ENCODE measurements at regions not wholly inside any gene's neighbourhood (a gene's known extent, or its start where the extent isn't known, plus 50 kb on each side); places are given as distances from the start of the nearest gene placed in this dataset.

- WGBS, 2 donors, result 31 to 40% methylated on average over 3 of the region's 3 CpGs
- H3K4me1 ChIP-seq, result no peaks in the 10 kb centered on the region
- intact Hi-C loops (cut with DNase I), result no loop called here
- no peak overlapping the region for H3K27ac ChIP-seq
- no peak overlapping the region for H3K4me3 ChIP-seq
- no peak for TF ChIP-seq POLR2A (IDR thresholded peaks at IDR 0.05)
- H3K27me3 ChIP-seq, result no peaks in the 10 kb centered on the region
- H3K9me3 ChIP-seq, result no peaks in the 10 kb centered on the region
- no peaks in the 10 kb centered on the region for H3K36me3 ChIP-seq
- no peak for DNase-seq
Measured at GRCh38 chr1:87575528-87575927, 246.8 kb downstream of the LMO4 start.

- TF ChIP-seq CTCF (IDR thresholded peaks at IDR 0.05) (no peak), POLR2A (IDR thresholded peaks at IDR 0.05) (no peak)
- intact Hi-C loops (cut with DNase I), result no loop called here
- no peaks in the 10 kb centered on the region for H3K27me3 ChIP-seq
- H3K4me3 ChIP-seq, result no peak overlapping the region
- WGBS, 2 donors, result 31 to 50% methylated on average over 2 of the region's 3 CpGs
- no peaks in the 10 kb centered on the region for H3K9me3 ChIP-seq
- no peak for DNase-seq
- no peaks in the 10 kb centered on the region for H3K36me3 ChIP-seq
- no peak overlapping the region for H3K27ac ChIP-seq
- no peaks in the 10 kb centered on the region for H3K4me1 ChIP-seq
Measured at GRCh38 chr1:87578464-87578863, 249.8 kb downstream of the LMO4 start.

GRCh38 chr1:87583459-87583858 is 254.8 kb downstream of the LMO4 start:
- Histone ChIP-seq H3K27ac (no peak overlapping the region), H3K27me3 (no peaks in the 10 kb centered on the region), H3K36me3 (no peaks in the 10 kb centered on the region), H3K9me3 (no peaks in the 10 kb centered on the region), H3K4me3 (no peak overlapping the region), H3K4me1 (no peaks in the 10 kb centered on the region)
- TF ChIP-seq POLR2A (IDR thresholded peaks at IDR 0.05) (no peak), CTCF (IDR thresholded peaks at IDR 0.05) (no peak)
- 66 to 72% methylated on average over 4 of the region's 4 CpGs for WGBS, 2 donors
- DNase-seq, result no peak
- intact Hi-C loops (cut with DNase I), result no loop called here

GRCh38 chr1:87584586-87584985 is 255.9 kb downstream of the LMO4 start:
- H3K4me1 ChIP-seq, result no peaks in the 10 kb centered on the region
- WGBS, 2 donors, result 41 to 53% methylated on average over 1 of the region's 1 CpG
- H3K27ac ChIP-seq, result no peak overlapping the region
- TF ChIP-seq CTCF (IDR thresholded peaks at IDR 0.05) (no peak), POLR2A (IDR thresholded peaks at IDR 0.05) (no peak)
- H3K4me3 ChIP-seq, result no peak overlapping the region
- DNase-seq, result no peak
- no peaks in the 10 kb centered on the region for H3K27me3 ChIP-seq
- H3K36me3 ChIP-seq, result no peaks in the 10 kb centered on the region
- H3K9me3 ChIP-seq, result no peaks in the 10 kb centered on the region
- intact Hi-C loops (cut with DNase I), result no loop called here

- H3K27ac ChIP-seq, result no peak overlapping the region
- no peak for DNase-seq
- H3K4me1 ChIP-seq, result peaks cover 0 to 5% (median 0%) of the 10 kb centered on the region in 3 donors
- H3K9me3 ChIP-seq, result no peaks in the 10 kb centered on the region
- WGBS, 2 donors, result 87 to 88% methylated on average over 3 of the region's 3 CpGs
- TF ChIP-seq POLR2A (IDR thresholded peaks at IDR 0.05) (no peak), CTCF (IDR thresholded peaks at IDR 0.05) (no peak)
- no peaks in the 10 kb centered on the region for H3K36me3 ChIP-seq
- H3K27me3 ChIP-seq, result no peaks in the 10 kb centered on the region
- H3K4me3 ChIP-seq, result no peak overlapping the region
- intact Hi-C loops (cut with DNase I), result no loop called here
Measured at GRCh38 chr1:87586501-87586900, 257.8 kb downstream of the LMO4 start.

GRCh38 chr1:87588495-87588894 is 259.8 kb downstream of the LMO4 start:
- Histone ChIP-seq H3K4me1 (peaks cover 0 to 9% (median 0%) of the 10 kb centered on the region in 3 donors), H3K27me3 (no peaks in the 10 kb centered on the region), H3K9me3 (no peaks in the 10 kb centered on the region), H3K36me3 (no peaks in the 10 kb centered on the region), H3K27ac (no peak overlapping the region), H3K4me3 (no peak overlapping the region)
- no peak for DNase-seq
- intact Hi-C loops (cut with DNase I), result no loop called here
- WGBS, 2 donors, result 38 to 43% methylated on average over 4 of the region's 4 CpGs
- TF ChIP-seq POLR2A (IDR thresholded peaks at IDR 0.05) (no peak), CTCF (IDR thresholded peaks at IDR 0.05) (no peak)
